HCT116 (cell line): ENCODE measurements at regions not wholly inside any gene's neighbourhood (a gene's known extent, or its start where the extent isn't known, plus 50 kb on each side); places are given as distances from the start of the nearest gene placed in this dataset.

Experiments
- ATAC-seq: fragments of 200-7000 bp; cut with Tn5 transposase; 2 replicates; pipeline ENCODE4 v1.9.1; 2020; ENCODE audit warnings: mild to moderate bottlenecking, moderate library complexity
- BruUV-seq: library from RNA; stranded (reverse); fragments of 400-500 nt; replicated peaks from 2 replicates; lab custom pipeline; 2021; lab: Mats Ljungman, UMichigan
- CTCF ChIA-PET: fragments of 300-600 bp; sonication (Branson Sonifier 250); formaldehyde crosslinking; loops from one replicate; lab custom pipeline; 2021; ENCODE audit warnings: antibody characterized with exemption; lab: Charles Lee
- POLR2A ChIA-PET: fragments of 300-600, 350-600 bp; sonication (Branson Sonifier 250); formaldehyde crosslinking; loops from one replicate; lab custom pipeline; 2021; ENCODE audit warnings: antibody characterized with exemption; lab: Charles Lee
- RAD21 ChIA-PET, 2 experiments: fragments of 300-600 bp; sonication (Branson Sonifier 250); formaldehyde crosslinking; loops; one replicate each; lab custom pipeline; 2023; ENCODE audit warnings: low total read pairs in 2 of 2; ENCODE audit not compliant: uncharacterized antibody in 2 of 2, unreplicated experiment in 2 of 2, low non-redundant PET in 1 of 2; lab: Charles Lee
- DNase-seq: peaks from one replicate; pipeline ENCODE4 v3.0.0-alpha.2; 2010; ENCODE audit warnings: low read depth, low spot score
- H2AFZ ChIP-seq: fragments of 200-600 bp; shearing (Covaris generic), sonication (generic); 2 replicates; pipeline ENCODE4 v1.6.1; 2017; ENCODE audit warnings: low read depth, mixed run types, mixed read lengths, antibody characterized with exemption, low read length; ENCODE audit not compliant: poor library complexity, severe bottlenecking
- H3K27ac ChIP-seq: 2 replicates; pipeline ENCODE4 v1.5.1; 2012; ENCODE audit warnings: low read depth, low read length
- H3K27me3 ChIP-seq: fragments of 200-600 bp; sonication (generic); 2 replicates; pipeline ENCODE4 v1.6.1; 2016; ENCODE audit warnings: mixed run types, low read length, mixed read lengths; ENCODE audit not compliant: insufficient read depth
- H3K36me3 ChIP-seq, 2 experiments: fragments of 200-500 bp in 1 of 2; fragments of 200-600 bp in 1 of 2; sonication (Bioruptor generic) in 1 of 2; sonication (generic) in 1 of 2; 2 replicates each; pipeline versions ENCODE4 v1.5.1 to v1.6.1; 2014 to 2016; ENCODE audit warnings: low read length in 2 of 2, inconsistent platforms in 1 of 2, mixed read lengths in 1 of 2, mixed run types in 1 of 2; ENCODE audit not compliant: insufficient read depth in 2 of 2, control insufficient read depth in 1 of 2
- H3K4me1 ChIP-seq, 2 experiments: fragments of 200-600 bp in 1 of 2; sonication (generic) in 1 of 2; 2 replicates each; pipeline versions ENCODE4 v1.5.1 to v1.6.1; 2012 to 2017; ENCODE audit warnings: low read length in 2 of 2, inconsistent platforms in 1 of 2, mild to moderate bottlenecking in 1 of 2, mixed read lengths in 1 of 2, mixed run types in 1 of 2, moderate library complexity in 1 of 2; ENCODE audit not compliant: insufficient read depth in 2 of 2, control insufficient read depth in 1 of 2
- H3K4me2 ChIP-seq: fragments of 200-600 bp; sonication (generic); 2 replicates; pipeline ENCODE4 v1.6.1; 2017; ENCODE audit warnings: mixed run types, low read length, mixed read lengths
- H3K4me3 ChIP-seq, 2 experiments: fragments of 200-600 bp in 1 of 2; sonication (generic) in 1 of 2; replicated peaks in 1 of 2; 2 replicates each; pipeline ENCODE4 v1.5.1; 2011 to 2016; ENCODE audit warnings: low read length in 2 of 2, control low read depth in 1 of 2, low read depth in 1 of 2, mild to moderate bottlenecking in 1 of 2, mixed read lengths in 1 of 2, mixed run types in 1 of 2
- H3K79me2 ChIP-seq: fragments of 200-600 bp; sonication (generic); 2 replicates; pipeline ENCODE4 v1.6.1; 2017; ENCODE audit warnings: mild to moderate bottlenecking, mixed run types, low read length, moderate library complexity, mixed read lengths; ENCODE audit not compliant: insufficient read depth
- H3K9ac ChIP-seq: fragments of 200-600 bp; sonication (generic); 2 replicates; pipeline ENCODE4 v1.6.1; 2016; ENCODE audit warnings: low read length, mixed read lengths
- H3K9me2 ChIP-seq: fragments of 200-600 bp; sonication (generic), shearing (Covaris generic); 2 replicates; pipeline ENCODE4 v1.6.1; 2017; ENCODE audit warnings: mixed run types, mild to moderate bottlenecking, moderate library complexity; ENCODE audit not compliant: insufficient read depth
- H3K9me3 ChIP-seq, 2 experiments: fragments of 200-500 bp in 1 of 2; fragments of 200-600 bp in 1 of 2; sonication (Bioruptor generic) in 1 of 2; sonication (generic) in 1 of 2; 2 replicates each; pipeline ENCODE4 v1.6.1; 2014 to 2017; ENCODE audit warnings: low read length in 2 of 2, mixed read lengths in 2 of 2, inconsistent platforms in 1 of 2, low read depth in 1 of 2, mild to moderate bottlenecking in 1 of 2, mixed run types in 1 of 2, moderate library complexity in 1 of 2; ENCODE audit not compliant: control insufficient read depth in 1 of 2, insufficient read depth in 1 of 2
- H4K20me1 ChIP-seq: fragments of 200-600 bp; sonication (generic), shearing (Covaris generic); 2 replicates; pipeline ENCODE4 v1.6.1; 2017; ENCODE audit warnings: mixed run types, mild to moderate bottlenecking, moderate library complexity; ENCODE audit not compliant: insufficient read depth
- ATF3 ChIP-seq: IDR thresholded peaks from 2 replicates; pipeline ENCODE4 v1.6.1; 2012
- CBX3 ChIP-seq: IDR thresholded peaks from 2 replicates; pipeline ENCODE4 v1.6.1; 2012; ENCODE audit warnings: low read depth
- CEBPB ChIP-seq: IDR thresholded peaks from 2 replicates; pipeline ENCODE4 v1.6.1; 2012; ENCODE audit warnings: low read depth
- CTCF ChIP-seq, 3 experiments: fragments of 200-600 bp in 1 of 3; sonication (generic) in 1 of 3; IDR thresholded peaks in 2 of 3; conservative IDR thresholded peaks in 1 of 3; 2 replicates each; pipeline ENCODE4 v1.5.1; 2012 to 2017; ENCODE audit warnings: low read depth in 2 of 3, low read length in 2 of 3, antibody characterized with exemption in 1 of 3, borderline replicate concordance in 1 of 3, control low read depth in 1 of 3, mild to moderate bottlenecking in 1 of 3, mixed read lengths in 1 of 3, mixed run types in 1 of 3, moderate library complexity in 1 of 3; ENCODE audit not compliant: insufficient read depth in 1 of 3
- EGR1 ChIP-seq: IDR thresholded peaks from 2 replicates; pipeline ENCODE4 v1.6.1; 2012; ENCODE audit warnings: low read depth
- ELF1 ChIP-seq: IDR thresholded peaks from 2 replicates; pipeline ENCODE4 v1.6.1; 2012; ENCODE audit warnings: low read depth, borderline replicate concordance
- EZH2 ChIP-seq: fragments of 200-600 bp; sonication (generic); IDR thresholded peaks from 2 replicates; pipeline ENCODE4 v1.6.1; 2017; ENCODE audit warnings: antibody characterized with exemption, mixed run types
- EZH2phosphoT487 ChIP-seq: fragments of 200-600 bp; IDR thresholded peaks from 2 replicates; pipeline ENCODE4 v1.6.1; 2018; ENCODE audit warnings: antibody characterized with exemption, borderline replicate concordance
- JUND ChIP-seq: IDR thresholded peaks from 2 replicates; pipeline ENCODE4 v1.6.1; 2012
- MAX ChIP-seq: IDR thresholded peaks from 2 replicates; pipeline ENCODE4 v1.6.1; 2012
- POLR2AphosphoS5 ChIP-seq: IDR thresholded peaks from 2 replicates; pipeline ENCODE4 v1.6.1; 2011; ENCODE audit warnings: mild to moderate bottlenecking, low read depth, low read length, moderate library complexity
- REST ChIP-seq: IDR thresholded peaks from 2 replicates; pipeline ENCODE4 v1.6.1; 2012; ENCODE audit warnings: low read depth
- SP1 ChIP-seq: IDR thresholded peaks from 2 replicates; pipeline ENCODE4 v1.6.1; 2012; ENCODE audit warnings: low read depth
- SRF ChIP-seq: IDR thresholded peaks from 2 replicates; pipeline ENCODE4 v1.6.1; 2012; ENCODE audit warnings: low read depth
- ZBTB33 ChIP-seq: IDR thresholded peaks from 2 replicates; pipeline ENCODE4 v1.6.1; 2011; ENCODE audit warnings: mild to moderate bottlenecking, low read length, moderate library complexity; ENCODE audit not compliant: insufficient replicate concordance; ENCODE audit errors: extremely low read depth
- ZFX ChIP-seq: fragments of 450-650 bp; IDR thresholded peaks from 2 replicates; pipeline ENCODE4 v1.6.1; 2017
- ZNF274 ChIP-seq: fragments of 200-500 bp; sonication (Bioruptor generic); IDR thresholded peaks from 2 replicates; pipeline ENCODE4 v1.6.1; 2014; ENCODE audit warnings: mild to moderate bottlenecking, low read depth, low read length, inconsistent platforms
- intact Hi-C: fragments of 100-400 bp; cut with micrococcal nuclease; formaldehyde crosslinking; loops from 2 replicates; pipeline ENCODE4 v1.10.0; 2022

DNA sequence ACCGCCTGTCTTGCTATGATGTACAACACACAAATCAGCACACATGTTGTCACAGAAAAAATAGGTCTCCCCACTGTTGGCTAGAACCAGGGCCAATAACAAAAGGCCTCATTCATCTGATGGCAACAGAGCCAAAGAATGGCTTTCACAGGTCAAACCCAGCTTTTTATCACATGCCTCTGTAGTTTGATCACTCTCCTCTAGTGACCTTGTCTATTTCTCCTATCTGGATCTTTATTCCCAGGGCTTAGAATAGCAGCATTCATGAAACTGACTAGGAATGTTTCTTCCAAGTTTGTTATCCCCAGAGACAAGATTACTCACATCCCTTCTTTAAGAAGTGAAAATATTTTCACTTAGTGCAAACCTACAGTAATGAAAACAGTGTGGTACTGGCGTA, 285.8 kb upstream of the GYPC start:
- H3K27me3 ChIP-seq: no peaks in the 10 kb centered on the region
- TF ChIP-seq EGR1: no peak
- no peak for TF ChIP-seq SRF
- no peak for TF ChIP-seq ATF3
- no peak for TF ChIP-seq ZNF274
- TF ChIP-seq EZH2phosphoT487: no peak
- no peak for TF ChIP-seq EZH2
- TF ChIP-seq CTCF (IDR thresholded peaks at IDR 0.05 in 2 of 3, conservative IDR thresholded peaks at IDR 0.05 in 1 of 3; ENCODE audit: borderline replicate concordance in 1 of 3, insufficient read depth in 1 of 3, low read depth in 2 of 3, low read length in 2 of 3): no peak
- TF ChIP-seq REST: no peak
- TF ChIP-seq ZBTB33: no peak
- TF ChIP-seq JUND: no peak
- no peak for TF ChIP-seq ZFX
- TF ChIP-seq POLR2AphosphoS5: no peak
- TF ChIP-seq CEBPB: no peak
- TF ChIP-seq ELF1: no peak
- no peak for TF ChIP-seq MAX
- TF ChIP-seq SP1: no peak
- TF ChIP-seq CBX3: no peak
- H3K27ac ChIP-seq: no peak overlapping the region
- intact Hi-C loops: no loop called here
- H3K36me3 ChIP-seq: no peaks in the 10 kb centered on the region
- ChIA-PET RAD21 (no interaction called here), POLR2A (no interaction called here), CTCF (no interaction called here)
- BruUV-seq: no TSS peak
- no peaks in the 10 kb centered on the region for H4K20me1 ChIP-seq
- no peak overlapping the region for H3K9ac ChIP-seq
- H2AFZ ChIP-seq: no peak overlapping the region
- H3K4me3 ChIP-seq: no peak overlapping the region
- no peaks in the 10 kb centered on the region for H3K4me1 ChIP-seq
- H3K9me2 ChIP-seq: no peaks in the 10 kb centered on the region
- DNase-seq (no peak), ATAC-seq (no peak)
- H3K9me3 ChIP-seq: peaks cover 0 to 16% of the 10 kb centered on the region in 2 experiments; a peak in 2 of 4 replicates
- H3K79me2 ChIP-seq: no peaks in the 10 kb centered on the region
- H3K4me2 ChIP-seq: no peak overlapping the region
